HG03066 (cell line): ENCODE measurements at regions not wholly inside any gene's neighbourhood (a gene's known extent, or its start where the extent isn't known, plus 50 kb on each side); places are given as distances from the start of the nearest gene placed in this dataset.
"Not testable (repeated sequence)": the region's sequence is repeated elsewhere in the genome, so short reads cannot be mapped to it uniquely, and the experiment has no call there.

Source experiments
- ATAC-seq: cut with Tn5 transposase; IDR thresholded peaks from one replicate; pipeline ENCODE4 v1.9.1; 2021; ENCODE audit warnings: low read depth; ENCODE audit not compliant: unreplicated experiment

DNA sequence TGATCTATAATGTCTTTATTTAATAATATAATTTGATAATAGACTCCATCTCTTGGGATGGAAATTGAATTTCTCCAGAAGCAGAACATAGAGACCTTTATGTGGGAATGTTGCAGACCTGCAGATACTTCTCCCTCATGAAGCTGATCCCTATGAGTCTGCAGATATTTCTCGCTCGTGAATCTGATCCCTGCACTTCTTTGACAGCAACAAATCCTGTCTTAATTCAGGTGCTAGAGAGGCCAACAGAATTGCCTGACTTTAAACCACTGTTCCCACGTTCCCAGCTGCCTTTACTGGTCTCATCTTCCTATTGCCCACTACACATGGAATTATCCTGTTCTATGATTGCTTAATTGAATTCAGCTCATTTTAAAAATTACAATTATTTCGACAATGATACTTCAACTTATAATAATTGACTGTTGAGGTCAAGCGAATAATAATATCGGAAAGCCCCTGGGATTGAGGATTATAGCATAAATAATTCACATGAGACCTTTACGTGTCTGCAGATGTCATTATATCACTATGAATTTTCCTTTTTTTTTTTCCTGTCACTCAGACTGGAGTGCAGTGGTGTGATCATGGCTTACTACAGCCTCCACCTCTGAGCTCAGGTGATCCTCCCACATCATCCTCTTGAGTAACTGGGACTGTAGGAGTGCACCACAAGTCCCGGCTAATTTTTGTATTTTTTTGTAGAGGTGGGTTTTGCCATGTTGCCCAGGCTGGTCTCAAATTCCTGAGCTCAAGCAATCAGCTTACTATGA, 486.4 kb upstream of the ADARB2 start:
- ATAC-seq: no peak

- no peak for ATAC-seq
These were observed 485.3 kb upstream of the ADARB2 start for GRCh38 chr10:2222631-2223030.

- ATAC-seq: no peak
These were observed 477.5 kb upstream of the ADARB2 start for GRCh38 chr10:2214805-2215204.

DNA sequence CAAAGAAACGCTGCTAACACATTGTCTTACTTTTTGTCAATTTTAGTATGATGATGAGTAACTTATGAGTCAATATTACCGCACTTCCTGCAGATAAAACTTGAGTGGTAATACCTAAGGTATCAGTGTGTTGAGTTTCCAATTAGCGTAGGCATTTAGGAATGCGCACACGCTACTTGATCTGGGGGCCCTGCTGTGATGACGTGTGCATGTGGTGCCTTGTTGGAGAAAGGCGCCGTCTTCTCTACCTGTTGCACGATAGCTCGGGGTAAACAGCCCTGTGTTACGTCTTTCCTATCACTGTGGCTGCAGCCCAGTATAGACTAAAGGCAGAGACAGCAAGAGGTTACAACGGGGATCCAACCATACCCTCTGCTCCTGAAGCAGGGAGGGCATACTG, 476.8 kb upstream of the ADARB2 start:
- ATAC-seq: no peak

DNA sequence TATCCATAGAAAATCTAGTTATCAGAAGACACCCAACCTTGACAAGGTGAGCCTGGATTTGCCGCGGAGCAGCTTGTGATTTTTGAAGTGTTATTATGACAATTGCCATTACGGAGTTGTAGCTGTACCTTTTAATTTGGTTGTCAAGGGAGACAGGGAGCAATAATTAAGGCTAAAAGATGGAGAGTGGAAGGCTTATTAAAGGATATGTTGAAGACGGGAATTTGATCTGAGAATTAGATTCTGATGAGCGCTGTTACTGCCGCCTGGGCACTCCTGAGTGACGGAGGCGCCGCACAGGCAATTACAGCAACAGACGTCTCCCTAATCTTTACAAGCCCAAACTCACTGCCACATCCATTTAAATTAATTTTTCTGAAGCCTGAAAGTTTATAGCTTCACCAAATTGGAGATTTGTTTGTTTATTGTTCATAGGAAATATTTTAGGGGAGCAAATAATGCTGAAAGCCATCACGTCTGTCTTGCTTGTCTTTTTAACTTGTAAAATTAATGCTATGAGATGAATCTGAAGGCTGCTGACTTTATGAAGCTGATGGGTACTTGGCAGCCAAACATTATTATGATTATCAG, 475.0 kb upstream of the ADARB2 start:
- no peak for ATAC-seq

DNA sequence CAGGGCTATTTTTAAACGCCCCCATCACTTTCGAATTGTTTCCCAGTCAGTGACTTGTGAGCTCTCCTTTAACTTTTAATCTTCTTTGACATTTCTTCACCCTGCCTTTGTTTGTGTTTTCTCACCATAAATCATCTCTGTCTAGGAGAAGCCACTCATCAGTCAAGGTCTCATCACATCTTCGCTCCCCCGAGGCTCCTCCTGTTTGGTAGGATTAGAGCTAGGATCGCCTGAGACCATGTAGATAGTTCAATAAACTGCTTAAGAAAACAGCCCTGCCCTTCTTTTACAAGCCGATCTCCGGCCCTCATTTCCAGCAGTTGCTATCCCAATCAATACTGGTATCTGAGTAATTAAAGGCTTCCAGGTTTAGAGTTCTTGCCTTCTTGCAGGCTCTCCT, 472.8 kb upstream of the ADARB2 start:
- ATAC-seq: no peak

DNA sequence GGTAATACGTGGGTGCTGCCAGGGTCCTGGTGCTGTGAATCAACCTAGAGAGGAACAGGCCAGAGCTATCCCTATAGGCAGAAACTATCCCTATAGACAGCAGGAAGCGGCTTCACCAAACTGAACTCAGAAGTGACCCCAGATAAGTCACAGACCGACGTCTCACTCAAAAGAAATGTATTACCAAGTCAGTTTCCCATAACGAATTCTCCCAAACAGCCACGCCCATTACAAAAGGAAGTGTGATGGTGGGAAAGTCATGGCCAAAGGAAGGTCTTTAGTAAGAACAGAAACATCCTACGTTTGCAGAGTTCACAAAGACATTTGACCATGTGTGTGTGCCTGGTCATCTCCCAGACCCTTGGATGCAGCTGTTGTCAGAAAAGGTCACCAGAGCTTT, 470.8 kb upstream of the ADARB2 start:
- ATAC-seq: no peak

DNA sequence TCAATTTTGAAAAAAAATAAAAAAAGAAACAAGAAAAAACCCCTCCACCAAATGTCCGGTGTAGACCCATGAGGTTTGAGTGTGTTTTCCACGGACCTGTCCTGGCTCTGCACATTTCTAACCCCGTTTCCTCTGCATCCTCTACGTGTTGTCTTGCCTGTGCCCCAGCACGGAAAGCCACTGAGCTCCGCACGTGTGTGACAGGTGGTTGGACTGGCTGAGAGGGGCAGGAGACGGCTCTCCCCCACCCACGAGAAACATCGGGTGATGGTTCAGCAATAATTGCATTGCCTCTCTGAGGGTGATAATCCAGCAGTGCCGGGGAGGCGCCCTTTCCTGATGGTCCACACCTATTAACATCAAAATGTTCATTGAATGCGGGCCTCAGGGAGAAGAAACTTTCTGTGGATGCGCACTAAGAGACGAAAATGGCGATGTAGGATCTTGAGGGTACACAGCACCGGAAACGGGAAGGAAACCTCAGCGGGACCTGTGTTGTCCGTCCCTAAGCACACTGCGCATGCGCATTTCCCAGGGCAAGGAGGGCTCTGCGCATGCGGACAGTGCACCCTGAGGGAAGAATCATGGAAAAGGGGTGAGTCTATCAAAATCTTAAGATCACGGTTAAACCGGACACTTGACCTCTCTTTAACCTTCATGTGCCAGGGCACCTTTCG, 470.1 kb upstream of the ADARB2 start:
- ATAC-seq: no peak

GRCh38 chr10:2205406-2205805, 468.1 kb upstream of the ADARB2 start:
- ATAC-seq: no peak

GRCh38 chr10:2202401-2202800, 465.1 kb upstream of the ADARB2 start:
- ATAC-seq: no peak

DNA sequence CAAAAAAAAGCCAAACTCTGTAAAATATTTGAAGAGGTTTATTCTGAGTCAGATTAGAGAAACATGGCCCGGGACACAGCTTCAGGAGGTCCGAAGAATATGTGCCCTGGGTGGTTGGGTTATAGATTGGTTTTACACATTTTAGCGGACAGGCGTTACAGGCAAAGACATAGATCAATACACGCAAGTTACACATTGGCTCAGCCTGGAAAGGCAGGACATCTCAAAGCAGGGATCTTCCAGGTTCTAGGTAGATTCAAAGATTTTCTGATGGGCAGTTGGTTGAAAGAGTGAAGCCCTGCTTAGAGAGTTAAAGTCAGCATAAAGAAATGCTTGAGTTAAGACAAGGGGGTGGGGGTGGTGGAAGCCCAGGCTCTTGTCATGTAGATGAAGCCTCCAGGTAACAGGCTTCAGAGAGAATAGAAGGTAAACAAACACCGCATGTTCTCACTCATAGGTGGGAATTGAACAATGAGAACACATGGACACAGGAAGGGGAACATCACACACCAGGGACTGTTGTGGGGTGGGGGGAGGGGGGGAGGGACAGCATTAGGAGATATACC, 464.3 kb upstream of the ADARB2 start:
- ATAC-seq: no peak

DNA sequence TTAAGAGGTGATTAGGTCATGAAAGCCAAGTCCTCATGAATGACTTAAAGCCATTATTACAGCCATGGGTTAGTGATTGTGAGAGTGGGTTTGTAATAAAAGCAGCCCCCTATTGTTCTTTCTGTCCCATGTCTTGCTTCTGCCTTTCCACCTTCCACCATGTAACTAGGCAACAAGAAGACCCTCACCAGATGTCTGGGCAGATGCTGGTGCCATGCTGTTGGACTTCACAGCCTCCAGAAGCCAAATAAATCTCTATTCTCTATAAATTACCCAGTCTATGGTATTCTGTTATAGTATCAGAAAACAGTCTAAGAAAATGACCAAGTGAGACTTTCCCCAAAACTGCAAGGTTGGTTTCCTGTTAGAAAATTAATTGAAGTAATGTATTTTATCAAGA, 460.3 kb upstream of the ADARB2 start:
- ATAC-seq: no peak

GRCh38 chr10:2196272-2196671, 458.9 kb upstream of the ADARB2 start:
- ATAC-seq: no peak

DNA sequence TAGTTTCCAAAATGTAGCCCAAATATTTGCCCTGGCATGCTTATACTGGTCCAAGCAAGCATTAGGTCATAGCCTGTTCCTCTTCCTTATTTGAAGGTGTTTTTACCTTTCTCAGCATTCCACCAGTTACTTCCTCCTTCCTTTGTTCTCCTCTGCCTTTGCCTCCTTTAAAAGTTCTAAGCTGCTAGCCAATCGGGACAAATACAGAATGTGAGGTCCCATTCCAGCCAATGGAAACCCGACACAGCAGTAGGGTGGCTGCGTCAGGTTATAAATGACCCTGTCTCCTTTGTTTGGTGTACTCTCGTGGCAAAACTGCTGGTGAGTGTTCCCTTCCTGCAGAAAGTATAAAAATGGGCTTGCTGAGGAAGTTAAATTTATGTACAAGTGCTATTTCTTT, 452.0 kb upstream of the ADARB2 start:
- ATAC-seq: not testable (repeated sequence)

GRCh38 chr10:2188371-2188770, 451.0 kb upstream of the ADARB2 start:
- no peak for ATAC-seq

- ATAC-seq: no peak
These were observed 436.0 kb upstream of the ADARB2 start for GRCh38 chr10:2173327-2173726.

- no peak for ATAC-seq
These were observed 428.6 kb upstream of the ADARB2 start for GRCh38 chr10:2165771-2166460.

GRCh38 chr10:2150288-2150687, 413.0 kb upstream of the ADARB2 start:
- no peak for ATAC-seq

GRCh38 chr10:2145926-2146478, 408.7 kb upstream of the ADARB2 start:
- ATAC-seq: no peak

DNA sequence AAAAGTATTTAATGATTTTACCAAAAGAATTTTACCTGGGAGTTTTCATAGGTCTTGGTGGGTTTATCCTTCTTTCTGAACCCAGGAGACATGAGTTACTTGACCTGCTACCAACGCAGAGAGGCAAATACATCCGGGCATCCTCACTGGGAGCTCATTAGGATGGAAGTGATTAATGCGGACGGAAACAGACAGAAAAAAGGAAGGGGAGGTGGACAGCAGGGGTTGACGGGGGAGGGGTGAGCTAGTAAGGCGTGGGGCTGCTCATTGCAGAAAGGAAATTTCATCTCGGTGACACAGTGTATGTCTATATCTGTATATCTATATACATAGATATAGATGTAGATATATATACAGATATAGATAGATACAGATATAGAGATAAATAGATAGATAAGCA, 408.2 kb upstream of the ADARB2 start:
- ATAC-seq: no peak

DNA sequence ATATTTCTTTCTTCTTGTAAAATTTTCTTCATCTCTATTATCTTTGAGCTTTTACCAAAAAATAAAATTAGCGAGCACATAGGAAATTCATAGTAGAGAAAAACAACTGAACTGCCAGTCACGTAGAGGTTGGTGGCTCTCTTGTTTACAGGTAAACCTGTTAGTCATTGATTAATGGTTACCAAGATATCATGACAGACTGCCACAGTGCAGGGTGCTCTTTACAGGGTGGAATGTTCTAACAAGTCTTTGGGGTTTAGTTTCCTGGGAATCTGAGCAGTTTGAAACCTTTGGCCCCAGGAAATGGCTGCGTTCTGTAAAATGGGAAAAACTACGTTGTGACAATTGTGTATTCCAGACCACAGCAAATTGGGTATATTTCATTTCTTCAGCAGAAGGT, 407.3 kb upstream of the ADARB2 start:
- ATAC-seq: no peak
